HepG2 (cell line): ENCODE measurements at regions not wholly inside any gene's neighbourhood (a gene's known extent, or its start where the extent isn't known, plus 50 kb on each side); places are given as distances from the start of the nearest gene placed in this dataset.

Experiments
- ATAC-seq: fragments of 200-7000 bp; cut with Tn5 transposase; 3 replicates; pipeline ENCODE4 v1.9.1; 2020; ENCODE audit warnings: mild to moderate bottlenecking, moderate library complexity
- BruUV-seq: library from RNA; stranded (reverse); fragments of 400-500 nt; replicated peaks from 2 replicates; lab custom pipeline; 2021; lab: Mats Ljungman, UMichigan
- CTCF ChIA-PET: fragments of 300-600 bp; formaldehyde crosslinking; extraction: SDS; loops from one replicate; lab custom pipeline; 2021; ENCODE audit warnings: low total read pairs, inconsistent platforms, low intra/inter-chr PET ratio; lab: Yijun Ruan, JAX
- POLR2A ChIA-PET: fragments of 350-600 bp; sonication (Branson Sonifier 250); formaldehyde crosslinking; loops from one replicate; lab custom pipeline; 2020; ENCODE audit warnings: antibody characterized with exemption, inconsistent platforms; lab: Yijun Ruan, JAX
- DNase-seq: peaks from one replicate; pipeline ENCODE4 v3.0.0-alpha.2; 2015; ENCODE audit warnings: low spot score
- FAIRE-seq: peaks from 3 replicates; lab custom pipeline; 2011; peaks lifted over from hg19 to GRCh38; lab: Jason Lieb, UNC
- H2AFZ ChIP-seq: one replicate; pipeline ENCODE4 v1.6.1; 2011; ENCODE audit warnings: low read length, inconsistent platforms
- H3K27ac ChIP-seq: fragments of 300-600 bp; 3 replicates; pipeline ENCODE4 v1.8.0; 2011; ENCODE audit warnings: mixed run types, mild to moderate bottlenecking, mixed read lengths, low read length, inconsistent platforms; ENCODE audit not compliant: insufficient read depth; ENCODE audit errors: extremely low read length
- H3K27me3 ChIP-seq, 2 experiments: fragments of 200-600 bp in 1 of 2; 2 replicates in 1 of 2; 3 replicates in 1 of 2; pipeline versions ENCODE4 v1.6.0 to v1.8.0; 2011; ENCODE audit warnings: low read length in 2 of 2, mild to moderate bottlenecking in 2 of 2, moderate library complexity in 2 of 2, inconsistent platforms in 1 of 2; ENCODE audit not compliant: insufficient read depth in 2 of 2, control insufficient read depth in 1 of 2
- H3K36me3 ChIP-seq, 2 experiments: fragments of 200-600 bp in 1 of 2; replicated peaks in 1 of 2; 2 replicates in 1 of 2; 3 replicates in 1 of 2; pipeline versions ENCODE4 v1.5.1 to v1.8.0; 2011; ENCODE audit warnings: low read length in 2 of 2, inconsistent platforms in 1 of 2; ENCODE audit not compliant: insufficient read depth in 2 of 2, control insufficient read depth in 1 of 2
- H3K4me1 ChIP-seq: 2 replicates; pipeline ENCODE4 v1.5.1; 2012; ENCODE audit warnings: low read length, inconsistent platforms; ENCODE audit not compliant: insufficient read depth
- H3K4me2 ChIP-seq: 2 replicates; pipeline ENCODE4 v1.6.0; 2011; ENCODE audit warnings: low read depth, low read length, inconsistent platforms
- H3K4me3 ChIP-seq, 3 experiments: fragments of 200-600 bp in 1 of 3; sonication (generic), shearing (Covaris generic) in 1 of 3; replicated peaks in 1 of 3; 2 replicates each; pipeline ENCODE4 v1.5.1; 2011 to 2016; ENCODE audit warnings: low read length in 3 of 3, inconsistent platforms in 2 of 3, low read depth in 2 of 3, mild to moderate bottlenecking in 2 of 3, control low read depth in 1 of 3, mixed read lengths in 1 of 3; ENCODE audit not compliant: insufficient read depth in 1 of 3
- H3K79me2 ChIP-seq: one replicate; pipeline ENCODE4 v1.6.1; 2011; ENCODE audit warnings: low read length, inconsistent platforms; ENCODE audit not compliant: insufficient read depth
- H3K9ac ChIP-seq: 2 replicates; pipeline ENCODE4 v1.6.0; 2011; ENCODE audit warnings: mild to moderate bottlenecking, low read depth, low read length, inconsistent platforms; ENCODE audit not compliant: insufficient read depth
- H3K9me3 ChIP-seq: 2 replicates; pipeline ENCODE4 v1.5.1; 2012; ENCODE audit warnings: mild to moderate bottlenecking, low read length
- H4K20me1 ChIP-seq: 2 replicates; pipeline ENCODE4 v1.6.0; 2011; ENCODE audit warnings: inconsistent platforms, mild to moderate bottlenecking, low read length, moderate library complexity; ENCODE audit not compliant: insufficient read depth
- GATAD2A ChIP-seq: IDR thresholded peaks from 2 replicates; pipeline ENCODE4 v1.6.1; 2016
- HES4 ChIP-seq: sonication (generic); formaldehyde crosslinking; IDR thresholded peaks from 2 replicates; pipeline ENCODE4 v1.9.0; 2021; ENCODE audit warnings: mild to moderate bottlenecking, missing genetic modification reagents, borderline replicate concordance
- MEIS2 ChIP-seq: sonication (generic); formaldehyde crosslinking; IDR thresholded peaks from 2 replicates; pipeline ENCODE4 v1.9.0; 2021; ENCODE audit warnings: mild to moderate bottlenecking, missing genetic modification reagents
- SRSF9 ChIP-seq: fragments of 200-400 bp; formaldehyde crosslinking; IDR thresholded peaks from 2 replicates; pipeline ENCODE4 v1.6.1; 2018; ENCODE audit warnings: borderline replicate concordance, mild to moderate bottlenecking, low read depth, low read length; ENCODE audit not compliant: insufficient read depth, poor library complexity, severe bottlenecking
- TSC22D2 ChIP-seq: sonication (generic); formaldehyde crosslinking; IDR thresholded peaks from 2 replicates; pipeline ENCODE4 v1.5.1; 2020; ENCODE audit warnings: missing genetic modification reagents, mild to moderate bottlenecking, borderline replicate concordance
- ZNF468 ChIP-seq: sonication (generic); formaldehyde crosslinking; IDR thresholded peaks from 2 replicates; pipeline ENCODE4 v1.8.0; 2022; ENCODE audit warnings: mild to moderate bottlenecking, moderate library complexity, missing genetic modification reagents
- WGBS: methylation state at CpG from one replicate; pipeline ENCODE4 v1.1.6; 2017; ENCODE audit warnings: low lambda C conversion rate; 5-methylcytosine and 5-hydroxymethylcytosine counted together
- in situ Hi-C: cut with HindIII; loops from 2 replicates; pipeline ENCODE4 v1.10.0; 2017; ENCODE audit warnings: low pct_unique_long_range_greater_than_20kb; ENCODE audit not compliant: extremely low pct_ligation_motif_present
- intact Hi-C: fragments of 100-400 bp; cut with micrococcal nuclease; formaldehyde crosslinking; loops from one replicate; pipeline ENCODE4 v1.10.0; 2022; ENCODE audit not compliant: unreplicated experiment
- TF ChIP-seq, protein P1 (sequence below): IDR thresholded peaks from 2 replicates; pipeline ENCODE4 v1.6.1; 2018; ENCODE audit warnings: missing genetic modification reagents, mild to moderate bottlenecking, missing compliant biosample characterization
- TF ChIP-seq, protein P2 (sequence below): IDR thresholded peaks from 2 replicates; pipeline ENCODE4 v1.6.1; 2016
- TF ChIP-seq, protein P3 (sequence below): sonication (generic); formaldehyde crosslinking; IDR thresholded peaks from 2 replicates; pipeline ENCODE4 v1.8.0; 2022; ENCODE audit warnings: mild to moderate bottlenecking, missing genetic modification reagents, moderate library complexity
- TF ChIP-seq, protein P4 (sequence below): sonication (generic); formaldehyde crosslinking; IDR thresholded peaks from 2 replicates; pipeline ENCODE4 v1.4.0; 2020; ENCODE audit warnings: missing genetic modification reagents

DNA sequence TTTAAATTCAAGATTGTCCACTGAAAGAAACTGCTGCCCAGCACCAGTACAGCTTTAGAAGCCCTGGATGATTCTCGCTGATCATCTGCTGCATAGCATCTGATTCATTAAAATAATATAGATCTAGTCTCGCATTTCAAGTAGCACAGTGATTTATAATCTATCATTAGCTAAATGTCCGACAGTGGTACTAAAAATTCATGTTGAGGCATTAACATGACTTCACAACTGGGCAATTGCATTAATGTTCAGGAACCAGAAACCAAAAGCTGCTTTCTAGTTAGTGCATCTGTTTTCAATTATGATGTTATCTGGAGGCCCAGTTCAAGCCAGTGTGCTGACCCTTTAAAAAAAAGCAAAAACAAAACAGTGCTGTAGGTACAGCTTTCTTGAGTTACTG, 1987.2 kb upstream of the SEL1L start:
- POLR2A ChIA-PET, result no interaction called here
- H3K79me2 ChIP-seq, result no peaks in the 10 kb centered on the region
- FAIRE-seq (no peak), DNase-seq (no peak), ATAC-seq (no peak)
- H3K4me2 ChIP-seq, result no peak overlapping the region
- peaks cover 31% of the 10 kb centered on the region for H3K9me3 ChIP-seq
- no peak overlapping the region for H3K27ac ChIP-seq
- H4K20me1 ChIP-seq, result no peaks in the 10 kb centered on the region
- BruUV-seq, result no TSS peak
- no peaks in the 10 kb centered on the region for H3K36me3 ChIP-seq
- no peaks in the 10 kb centered on the region for H3K27me3 ChIP-seq
- H2AFZ ChIP-seq, result no peak overlapping the region
- CTCF ChIA-PET, result no interaction called here
- H3K4me1 ChIP-seq, result no peaks in the 10 kb centered on the region
- in situ Hi-C loops (no loop called here), intact Hi-C loops (no loop called here)
- H3K9ac ChIP-seq, result no peak overlapping the region
- H3K4me3 ChIP-seq, result no peak overlapping the region
- TF ChIP-seq, protein P1, sequence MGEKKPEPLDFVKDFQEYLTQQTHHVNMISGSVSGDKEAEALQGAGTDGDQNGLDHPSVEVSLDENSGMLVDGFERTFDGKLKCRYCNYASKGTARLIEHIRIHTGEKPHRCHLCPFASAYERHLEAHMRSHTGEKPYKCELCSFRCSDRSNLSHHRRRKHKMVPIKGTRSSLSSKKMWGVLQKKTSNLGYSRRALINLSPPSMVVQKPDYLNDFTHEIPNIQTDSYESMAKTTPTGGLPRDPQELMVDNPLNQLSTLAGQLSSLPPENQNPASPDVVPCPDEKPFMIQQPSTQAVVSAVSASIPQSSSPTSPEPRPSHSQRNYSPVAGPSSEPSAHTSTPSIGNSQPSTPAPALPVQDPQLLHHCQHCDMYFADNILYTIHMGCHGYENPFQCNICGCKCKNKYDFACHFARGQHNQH (CRISPR knock-in tag), result no peak
- TF ChIP-seq GATAD2A, result no peak
- TF ChIP-seq, protein P2, sequence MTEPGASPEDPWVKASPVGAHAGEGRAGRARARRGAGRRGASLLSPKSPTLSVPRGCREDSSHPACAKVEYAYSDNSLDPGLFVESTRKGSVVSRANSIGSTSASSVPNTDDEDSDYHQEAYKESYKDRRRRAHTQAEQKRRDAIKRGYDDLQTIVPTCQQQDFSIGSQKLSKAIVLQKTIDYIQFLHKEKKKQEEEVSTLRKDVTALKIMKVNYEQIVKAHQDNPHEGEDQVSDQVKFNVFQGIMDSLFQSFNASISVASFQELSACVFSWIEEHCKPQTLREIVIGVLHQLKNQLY (CRISPR knock-in tag), result no peak
- no peak for TF ChIP-seq MEIS2
- no peak for TF ChIP-seq TSC22D2 (CRISPR knock-in tag)
- no peak for TF ChIP-seq SRSF9
- TF ChIP-seq, protein P3, sequence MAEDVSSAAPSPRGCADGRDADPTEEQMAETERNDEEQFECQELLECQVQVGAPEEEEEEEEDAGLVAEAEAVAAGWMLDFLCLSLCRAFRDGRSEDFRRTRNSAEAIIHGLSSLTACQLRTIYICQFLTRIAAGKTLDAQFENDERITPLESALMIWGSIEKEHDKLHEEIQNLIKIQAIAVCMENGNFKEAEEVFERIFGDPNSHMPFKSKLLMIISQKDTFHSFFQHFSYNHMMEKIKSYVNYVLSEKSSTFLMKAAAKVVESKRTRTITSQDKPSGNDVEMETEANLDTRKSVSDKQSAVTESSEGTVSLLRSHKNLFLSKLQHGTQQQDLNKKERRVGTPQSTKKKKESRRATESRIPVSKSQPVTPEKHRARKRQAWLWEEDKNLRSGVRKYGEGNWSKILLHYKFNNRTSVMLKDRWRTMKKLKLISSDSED, result no peak
- TF ChIP-seq ZNF468 (CRISPR knock-in tag), result no peak
- TF ChIP-seq HES4 (CRISPR knock-in tag), result no peak
- TF ChIP-seq, protein P4, sequence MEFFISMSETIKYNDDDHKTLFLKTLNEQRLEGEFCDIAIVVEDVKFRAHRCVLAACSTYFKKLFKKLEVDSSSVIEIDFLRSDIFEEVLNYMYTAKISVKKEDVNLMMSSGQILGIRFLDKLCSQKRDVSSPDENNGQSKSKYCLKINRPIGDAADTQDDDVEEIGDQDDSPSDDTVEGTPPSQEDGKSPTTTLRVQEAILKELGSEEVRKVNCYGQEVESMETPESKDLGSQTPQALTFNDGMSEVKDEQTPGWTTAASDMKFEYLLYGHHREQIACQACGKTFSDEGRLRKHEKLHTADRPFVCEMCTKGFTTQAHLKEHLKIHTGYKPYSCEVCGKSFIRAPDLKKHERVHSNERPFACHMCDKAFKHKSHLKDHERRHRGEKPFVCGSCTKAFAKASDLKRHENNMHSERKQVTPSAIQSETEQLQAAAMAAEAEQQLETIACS (CRISPR knock-in tag), result no peak
- 4% methylated on average over 3 of the region's 3 CpGs for WGBS
